Adrenal gland (tissue), 9 donors: ENCODE measurements at regions not wholly inside any gene's neighbourhood (a gene's known extent, or its start where the extent isn't known, plus 50 kb on each side); places are given as distances from the start of the nearest gene placed in this dataset.

Experiments
- DNase-seq, 7 donors: peaks; one replicate each; pipeline ENCODE4 v3.0.0-alpha.2; 2019 to 2020
- H3K27ac ChIP-seq, 5 donors: fragments of 200-600 bp; sonication (generic) in 4 of 5; 1 replicate in 3 of 5; 2 replicates in 2 of 5; pipeline versions ENCODE4 v1.5.1 to v1.8.0; 2016 to 2020; ENCODE audit warnings: mild to moderate bottlenecking in 1 of 5
- H3K27me3 ChIP-seq: fragments of 200-600 bp; 2 replicates; pipeline ENCODE4 v1.8.0; 2021
- H3K36me3 ChIP-seq, 2 donors: fragments of 200-600 bp; replicated peaks in 1 of 2; 1 replicate in 1 of 2; 2 replicates in 1 of 2; pipeline versions ENCODE4 v1.5.1 to v1.8.0; 2018 to 2022
- H3K4me1 ChIP-seq, 2 donors: fragments of 200-600 bp; replicated peaks in 1 of 2; 1 replicate in 1 of 2; 2 replicates in 1 of 2; pipeline versions ENCODE4 v1.5.1 to v1.8.0; 2018 to 2021
- H3K4me3 ChIP-seq, 4 donors: fragments of 200-600 bp; sonication (generic) in 3 of 4; one replicate each; pipeline ENCODE4 v1.5.1; 2016 to 2018
- H3K9me3 ChIP-seq, 3 donors: fragments of 200-600 bp; sonication (generic) in 1 of 3; replicated peaks in 1 of 3; 1 replicate in 2 of 3; 2 replicates in 1 of 3; pipeline versions ENCODE4 v1.5.1 to v1.8.0; 2016 to 2021
- CTCF ChIP-seq, 6 experiments: fragments of 450-650 bp in 4 of 6; fragments of 200-600 bp in 2 of 6; sonication (generic) in 1 of 6; IDR thresholded peaks; 1 replicate in 5 of 6; 2 replicates in 1 of 6; pipeline versions ENCODE4 v1.5.1 to v1.8.0; 2016 to 2021; ENCODE audit warnings: antibody characterized with exemption in 6 of 6, mild to moderate bottlenecking in 2 of 6, moderate library complexity in 1 of 6
- POLR2A ChIP-seq, 2 donors: fragments of 450-650 bp; IDR thresholded peaks; one replicate each; pipeline ENCODE4 v1.6.1; 2017; ENCODE audit warnings: antibody characterized with exemption in 2 of 2, mild to moderate bottlenecking in 2 of 2, moderate library complexity in 1 of 2
- WGBS, 4 donors: extraction: QIAGEN DNeasy Blood & Tissue Kit in 2 of 4; methylation state at CpG; one replicate each; pipeline versions ENCODE4 v1.1.5 to v1.1.7; 2013 to 2017; 5-methylcytosine and 5-hydroxymethylcytosine counted together
- intact Hi-C, 2 donors: fragments of 100-400 bp; cut with DNase I; formaldehyde crosslinking; loops; one replicate each; pipeline versions ENCODE4 v1.14.1 to v1.15.0; 2022 to 2023
- donor health status: healthy with polysubstance abuse.
- donor health status: Bipolar disorder and iron deficiency.
- donor health status: DM: yes; HTN: yes; CAD: no.
- donor health status: DM: no; HTN: no; CAD: no.
- donor health status: DM: no; HTN: no; CAD: no.

- WGBS, 4 donors: 86 to 92% (median 90%) methylated on average over 2 of the region's 2 CpGs
- intact Hi-C loops: no loop called here
- TF ChIP-seq POLR2A (IDR thresholded peaks at IDR 0.05): no peak
- no peak for TF ChIP-seq CTCF (IDR thresholded peaks at IDR 0.05)
- no peaks in the 10 kb centered on the region for H3K36me3 ChIP-seq
- no peaks in the 10 kb centered on the region for H3K9me3 ChIP-seq
- no peak for DNase-seq
- H3K27ac ChIP-seq: no peak overlapping the region
- no peak overlapping the region for H3K4me3 ChIP-seq
- peaks cover 0 to 4% of the 10 kb centered on the region in 2 donors for H3K4me1 ChIP-seq
- H3K27me3 ChIP-seq: no peaks in the 10 kb centered on the region
Observed at GRCh38 chr4:100290585-100290984, 100.3 kb upstream of the DDIT4L start.

GRCh38 chr4:100289946-100290345 is 99.7 kb upstream of the DDIT4L start:
- 32 to 61% (median 48%) methylated on average over 1 of the region's 1 CpG for WGBS, 4 donors
- intact Hi-C loops: no loop called here
- H3K27ac ChIP-seq: no peak overlapping the region
- DNase-seq: no peak
- TF ChIP-seq CTCF (IDR thresholded peaks at IDR 0.05): no peak
- TF ChIP-seq POLR2A (IDR thresholded peaks at IDR 0.05): no peak
- no peaks in the 10 kb centered on the region for H3K9me3 ChIP-seq
- no peaks in the 10 kb centered on the region for H3K36me3 ChIP-seq
- no peak overlapping the region for H3K4me3 ChIP-seq
- H3K27me3 ChIP-seq: no peaks in the 10 kb centered on the region
- peaks cover 0 to 4% of the 10 kb centered on the region in 2 donors for H3K4me1 ChIP-seq

- Histone ChIP-seq H3K36me3 (no peaks in the 10 kb centered on the region), H3K27me3 (no peaks in the 10 kb centered on the region), H3K4me3 (no peak overlapping the region), H3K4me1 (peaks cover 0 to 4% of the 10 kb centered on the region in 2 donors), H3K9me3 (no peaks in the 10 kb centered on the region), H3K27ac (no peak overlapping the region)
- 23 to 85% (median 57%) methylated on average over 1 of the region's 1 CpG for WGBS, 4 donors
- TF ChIP-seq CTCF (IDR thresholded peaks at IDR 0.05) (no peak), POLR2A (IDR thresholded peaks at IDR 0.05) (no peak)
- intact Hi-C loops: no loop called here
- DNase-seq: no peak
Observed at GRCh38 chr4:100289530-100289888, 99.2 kb upstream of the DDIT4L start.

- H3K27me3 ChIP-seq: no peaks in the 10 kb centered on the region
- peaks cover 0 to 4% of the 10 kb centered on the region in 2 donors for H3K4me1 ChIP-seq
- no peaks in the 10 kb centered on the region for H3K9me3 ChIP-seq
- H3K27ac ChIP-seq: no peak overlapping the region
- H3K36me3 ChIP-seq: no peaks in the 10 kb centered on the region
- no peak overlapping the region for H3K4me3 ChIP-seq
- no peak for DNase-seq
- WGBS, 4 donors: 89 to 94% (median 93%) methylated on average over 5 of the region's 5 CpGs
- TF ChIP-seq CTCF (IDR thresholded peaks at IDR 0.05) (no peak), POLR2A (IDR thresholded peaks at IDR 0.05) (no peak)
- intact Hi-C loops: no loop called here
Observed at GRCh38 chr4:100288811-100289529, 98.7 kb upstream of the DDIT4L start.
